ENCODE measurements at regions not wholly inside any gene's neighbourhood (a gene's known extent, or its start where the extent isn't known, plus 50 kb on each side); places are given as distances from the start of the nearest gene placed in this dataset.

DNA sequence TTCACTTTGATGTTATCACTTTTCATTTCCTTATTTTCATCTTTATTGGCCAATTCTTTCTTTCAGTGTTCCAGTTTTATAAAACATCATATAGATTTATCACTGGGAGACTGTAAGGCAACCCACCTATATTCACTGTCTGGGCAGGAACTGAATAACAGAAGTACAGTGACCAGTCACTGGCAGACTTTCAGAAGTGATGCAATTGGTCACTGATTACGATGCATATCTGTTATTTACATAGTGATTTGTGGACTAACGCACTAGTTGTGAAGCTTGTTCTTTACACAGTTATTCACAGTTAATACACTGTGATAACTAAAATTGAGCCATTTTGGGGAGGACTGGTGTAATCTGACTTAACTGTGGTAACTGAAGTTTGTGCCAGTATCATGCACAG, 190.2 kb upstream of the DPH6 start:
- DNase-seq, result no peak

- DNase-seq, result no peak
Measured at GRCh38 chr15:35737441-35737840, 191.5 kb upstream of the DPH6 start.

DNA sequence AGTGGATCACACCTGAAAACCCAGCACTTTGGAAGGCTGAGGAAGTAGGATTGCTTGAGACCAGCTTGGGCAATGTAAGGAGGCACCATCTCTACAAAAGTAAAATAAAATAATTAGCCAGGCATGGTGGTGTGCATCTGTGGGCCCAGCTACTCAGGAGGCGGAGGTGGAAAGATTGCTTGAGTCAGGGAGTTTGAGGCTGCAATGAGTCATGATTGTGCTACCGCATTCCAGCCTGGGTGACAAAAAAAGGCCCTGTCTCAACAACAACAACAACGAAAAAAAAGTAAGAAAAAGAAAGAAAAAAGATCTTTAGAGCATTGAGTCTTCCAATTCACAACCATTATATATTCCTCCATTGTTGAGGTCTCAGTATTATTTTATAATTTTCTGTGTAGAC, 192.4 kb upstream of the DPH6 start:
- DNase-seq, result no peak

DNA sequence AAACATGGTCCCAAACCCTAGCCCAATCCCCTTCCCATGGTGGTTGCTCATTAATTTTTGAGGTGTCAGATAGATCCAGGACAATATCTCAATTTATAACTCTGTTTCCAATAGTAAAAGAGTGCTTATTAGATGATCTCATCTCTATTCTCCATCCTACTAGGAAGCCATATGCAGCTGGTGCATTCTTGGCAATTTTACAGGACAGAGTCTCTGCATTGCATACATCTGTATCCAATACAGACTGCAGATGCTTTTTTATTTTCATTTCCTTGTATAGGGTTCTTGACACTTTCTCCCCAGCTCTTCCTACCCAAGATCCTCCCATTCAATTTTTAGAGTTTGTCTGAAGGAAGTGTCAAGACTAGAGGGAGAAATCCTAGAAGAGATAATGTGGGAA, 194.8 kb upstream of the DPH6 start:
- DNase-seq, result no peak

DNA sequence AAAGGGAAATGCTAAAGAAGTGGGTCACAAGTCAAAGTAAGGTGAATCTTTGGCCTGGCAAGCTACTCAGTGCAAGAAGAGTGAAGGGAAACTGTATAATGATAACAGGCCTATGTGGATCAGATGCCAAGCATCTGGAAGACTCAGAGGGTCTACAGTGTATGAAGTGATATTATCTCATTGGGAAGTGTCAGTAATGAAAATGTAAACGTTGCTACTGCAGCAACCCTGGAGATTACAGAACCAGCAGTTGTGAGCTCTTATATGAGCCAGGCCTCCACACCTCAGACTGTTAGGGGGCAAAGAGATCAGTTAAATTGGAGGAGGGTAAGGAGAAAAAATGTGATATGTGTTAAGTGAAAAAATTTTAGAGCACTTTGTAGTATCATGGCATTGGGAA, 195.4 kb upstream of the DPH6 start:
- DNase-seq, result no peak

- no peak for DNase-seq
Measured at GRCh38 chr15:35741881-35742280, 195.9 kb upstream of the DPH6 start.

DNA sequence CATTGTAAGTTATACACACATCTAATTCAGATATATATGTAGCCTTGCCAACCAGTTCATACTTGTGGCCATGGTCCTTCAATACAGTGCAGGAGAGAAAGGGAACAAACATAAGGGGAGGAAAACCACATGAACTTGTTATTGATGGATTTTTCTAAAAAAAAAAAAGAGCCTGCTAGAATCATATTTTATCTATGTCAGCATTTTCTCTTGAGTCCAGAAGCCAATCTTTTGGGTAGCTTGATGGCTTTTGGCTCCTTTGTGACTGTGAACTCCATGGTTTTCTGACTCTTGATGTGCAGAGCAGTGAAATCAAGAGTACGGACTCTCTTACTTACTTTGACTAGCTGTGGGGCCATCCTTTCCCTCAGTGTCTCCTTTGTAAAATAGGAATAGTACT, 197.4 kb upstream of the DPH6 start:
- DNase-seq, result no peak

DNA sequence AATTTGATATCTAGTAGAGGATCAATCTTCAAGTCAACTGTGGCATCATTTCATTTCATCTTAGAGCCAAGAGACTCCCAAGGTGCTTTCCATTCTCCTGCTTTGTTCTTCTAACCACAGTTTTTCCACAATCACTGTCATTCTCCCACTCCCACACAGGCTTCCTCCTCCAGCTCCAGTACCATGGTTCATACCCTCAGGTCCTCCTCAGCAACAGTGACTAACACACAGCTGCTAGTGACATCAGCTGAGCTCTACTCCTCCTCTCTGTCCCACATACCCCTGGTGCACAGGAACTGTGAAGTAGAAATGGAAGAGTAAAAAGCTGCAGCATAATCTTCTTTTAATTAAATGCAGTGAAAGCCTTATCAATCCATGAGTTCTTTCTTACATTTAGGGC, 200.2 kb upstream of the DPH6 start:
- no peak for DNase-seq

DNA sequence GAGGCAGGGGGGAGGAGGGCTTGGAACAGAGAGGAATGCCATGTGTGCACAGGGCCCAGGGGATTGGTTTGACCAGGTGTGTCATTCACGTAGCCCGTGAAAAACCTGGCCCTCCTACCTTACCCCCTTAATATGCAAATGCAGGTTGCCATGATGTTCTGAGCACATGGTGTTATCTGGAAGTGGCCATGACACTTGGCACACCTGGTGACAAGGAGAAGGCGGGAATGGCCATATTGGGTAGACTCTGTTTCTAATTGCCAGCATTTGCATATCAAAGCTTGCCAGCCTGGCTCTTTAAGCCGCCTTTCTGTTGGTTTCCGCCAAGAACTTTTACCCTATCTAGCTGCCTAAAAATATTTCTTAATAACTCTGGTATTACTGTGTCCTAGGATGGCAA, 202.1 kb upstream of the DPH6 start:
- DNase-seq, result no peak

GRCh38 chr15:35750051-35750450, 204.1 kb upstream of the DPH6 start:
- DNase-seq, result no peak

DNA sequence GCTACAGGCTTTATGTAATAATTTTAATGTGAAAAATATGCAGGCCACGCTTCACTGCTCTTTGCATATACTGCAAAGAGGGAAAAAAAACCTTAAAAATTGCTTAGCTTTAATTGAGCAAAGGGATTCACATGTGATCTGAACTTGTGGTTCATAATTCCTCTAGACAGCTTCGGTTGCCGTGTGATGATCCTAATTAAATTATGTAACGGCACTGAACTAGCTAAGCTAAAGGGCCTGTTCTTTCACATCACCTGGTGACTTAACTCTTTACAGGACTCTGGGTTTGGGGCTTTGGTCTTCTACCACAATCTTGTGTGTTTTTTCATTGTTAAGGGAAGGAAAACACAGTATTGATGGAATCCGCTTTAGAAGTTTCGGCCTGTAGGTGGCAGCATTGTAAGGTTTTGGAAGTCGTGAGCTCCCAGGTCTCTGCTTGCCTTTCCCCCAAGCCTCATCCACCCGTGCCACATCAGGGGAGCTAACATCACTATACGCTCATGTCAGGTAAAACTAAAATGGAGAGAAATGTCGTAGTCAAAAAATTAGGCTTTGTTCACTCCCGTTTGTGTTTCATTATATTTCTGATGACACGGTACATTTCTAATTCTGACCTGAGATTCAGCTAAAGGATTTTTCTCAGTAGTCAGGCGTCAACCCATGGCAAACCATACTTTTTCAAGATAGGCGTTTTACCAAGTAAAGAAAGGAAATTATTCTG, 205.6 kb upstream of the DPH6 start:
- DNase-seq, result peak; percentile 62 to 91

DNA sequence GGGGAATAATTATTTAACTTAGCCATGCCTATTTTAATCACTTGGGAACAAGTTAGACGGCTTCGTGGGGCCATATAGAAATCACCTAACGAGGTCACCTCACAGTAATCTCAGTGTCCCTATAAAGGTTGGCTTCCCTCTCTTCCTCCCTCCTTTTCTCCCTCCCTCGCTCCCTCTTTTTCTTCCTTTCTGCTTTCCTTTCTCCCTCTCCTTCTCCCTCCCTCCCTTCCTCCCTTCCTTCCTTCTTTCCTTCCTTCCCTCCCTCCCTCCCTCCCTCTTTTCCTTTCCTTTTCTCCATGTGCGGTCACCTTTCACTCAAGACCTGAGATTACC, 206.1 kb upstream of the DPH6 start:
- no peak for DNase-seq

DNA sequence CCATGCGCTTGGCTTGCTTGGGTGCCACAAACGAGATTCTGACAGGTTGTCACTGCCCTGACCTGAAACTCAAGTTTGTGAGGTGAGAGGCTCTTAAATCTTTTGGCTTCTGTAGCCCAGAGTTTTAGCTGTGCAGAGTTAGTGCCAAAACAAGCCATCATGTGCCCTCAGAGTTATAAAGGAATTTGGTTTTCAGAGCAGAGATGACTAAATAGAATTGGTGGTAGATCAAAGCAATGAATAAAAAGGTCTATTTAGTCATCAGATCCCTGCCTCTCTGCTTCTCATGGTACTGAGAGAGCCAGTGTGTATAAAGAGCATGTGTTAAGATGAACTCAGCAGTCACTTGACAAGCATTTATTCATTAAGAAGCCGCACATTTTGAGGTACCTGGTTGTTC, 207.5 kb upstream of the DPH6 start:
- DNase-seq, result no peak

- DNase-seq, result no peak
Measured at GRCh38 chr15:35755237-35755802, 209.4 kb upstream of the DPH6 start.

DNA sequence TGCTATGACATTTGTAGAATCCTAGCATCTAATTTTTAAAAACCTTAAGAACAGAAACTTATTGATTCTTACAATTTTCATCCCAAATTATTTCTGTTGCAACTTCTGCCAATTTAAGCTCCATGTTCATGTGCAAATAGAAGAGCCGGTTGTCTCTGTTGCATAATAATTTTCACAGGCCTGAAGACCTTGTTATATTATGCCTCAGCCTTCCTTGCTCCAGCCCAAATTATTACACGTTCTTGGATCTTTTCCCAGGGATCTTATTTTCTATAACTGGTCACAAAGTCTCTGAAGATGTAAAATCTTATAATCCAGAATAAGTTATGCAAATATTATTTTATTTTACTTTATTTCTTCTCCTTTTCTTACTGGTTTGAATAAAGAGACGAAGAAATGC, 210.7 kb upstream of the DPH6 start:
- no peak for DNase-seq

GRCh38 chr15:35757361-35757760, 211.4 kb upstream of the DPH6 start:
- DNase-seq, result no peak

DNA sequence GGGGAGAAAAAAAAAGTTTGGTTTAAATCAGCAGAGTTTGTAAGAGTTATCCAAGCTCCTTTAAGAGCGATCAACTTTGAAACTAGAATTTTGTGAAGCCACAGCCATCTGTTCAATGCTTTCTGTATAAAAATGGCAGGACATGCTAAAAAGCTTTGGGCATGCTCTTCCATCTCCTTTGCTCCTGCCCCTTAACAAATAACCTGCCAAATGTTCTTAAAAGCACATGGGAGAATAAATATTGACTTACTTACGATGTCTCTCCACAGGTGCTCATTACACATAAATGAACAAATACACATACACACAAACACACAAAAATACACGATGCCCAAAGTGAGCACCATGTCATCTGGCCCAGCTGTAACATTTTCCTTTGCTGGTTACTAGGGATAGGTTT, 211.8 kb upstream of the DPH6 start:
- DNase-seq, result no peak

GRCh38 chr15:35764661-35765519, 218.9 kb upstream of the DPH6 start:
- peak in 1 of 2 experiments; percentile 11 for DNase-seq

- no peak for DNase-seq
Measured at GRCh38 chr15:35768949-35769348, 223.0 kb upstream of the DPH6 start.

GRCh38 chr15:35769656-35770055, 223.7 kb upstream of the DPH6 start:
- no peak for DNase-seq

- DNase-seq, result no peak
Measured at GRCh38 chr15:35771746-35772442, 225.9 kb upstream of the DPH6 start.

DNA sequence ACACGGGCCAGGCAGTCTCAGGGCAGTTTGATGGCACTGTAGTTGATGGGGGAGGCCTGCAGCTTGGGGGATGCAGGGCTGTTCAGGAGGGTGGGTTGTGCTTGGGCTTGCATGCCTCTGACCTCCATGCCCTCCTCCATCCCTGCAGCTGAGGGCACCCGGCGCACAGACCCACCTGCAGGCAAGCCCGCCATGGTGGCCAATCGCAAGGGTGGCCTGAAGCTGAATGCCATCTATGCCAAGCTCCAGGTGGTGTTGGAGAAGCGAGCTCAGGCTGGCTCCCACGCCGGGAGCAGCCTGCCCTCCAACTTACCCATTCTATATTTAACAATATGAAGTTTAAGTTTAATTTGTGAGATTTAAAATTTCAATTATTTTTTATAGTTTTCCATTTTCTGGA, 228.7 kb upstream of the DPH6 start:
- DNase-seq, result no peak

DNA sequence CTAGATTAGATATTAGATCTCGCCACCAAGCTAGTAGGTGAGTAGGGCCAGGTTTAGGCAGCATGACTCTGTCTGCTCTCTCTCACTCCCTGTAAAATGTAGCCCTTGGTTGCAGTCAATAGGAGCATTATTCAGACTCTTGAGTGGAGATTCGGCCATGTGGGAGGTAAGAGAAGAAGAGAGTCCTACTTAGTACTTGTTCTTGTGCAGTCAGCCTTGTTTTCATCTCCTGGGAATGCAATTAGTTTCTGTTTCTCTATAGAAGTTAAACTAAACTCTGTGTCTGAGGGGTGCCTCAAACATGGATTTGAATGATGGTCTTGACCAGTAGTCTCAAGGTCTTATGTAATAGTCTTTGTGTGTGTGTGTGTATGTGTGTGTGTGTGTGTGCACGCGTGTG, 229.5 kb upstream of the DPH6 start:
- no peak for DNase-seq

- DNase-seq, result no peak
Measured at GRCh38 chr15:35777061-35777460, 231.1 kb upstream of the DPH6 start.
